ENCODE measurements at regions not wholly inside any gene's neighbourhood (a gene's known extent, or its start where the extent isn't known, plus 50 kb on each side); places are given as distances from the start of the nearest gene placed in this dataset.

DNA sequence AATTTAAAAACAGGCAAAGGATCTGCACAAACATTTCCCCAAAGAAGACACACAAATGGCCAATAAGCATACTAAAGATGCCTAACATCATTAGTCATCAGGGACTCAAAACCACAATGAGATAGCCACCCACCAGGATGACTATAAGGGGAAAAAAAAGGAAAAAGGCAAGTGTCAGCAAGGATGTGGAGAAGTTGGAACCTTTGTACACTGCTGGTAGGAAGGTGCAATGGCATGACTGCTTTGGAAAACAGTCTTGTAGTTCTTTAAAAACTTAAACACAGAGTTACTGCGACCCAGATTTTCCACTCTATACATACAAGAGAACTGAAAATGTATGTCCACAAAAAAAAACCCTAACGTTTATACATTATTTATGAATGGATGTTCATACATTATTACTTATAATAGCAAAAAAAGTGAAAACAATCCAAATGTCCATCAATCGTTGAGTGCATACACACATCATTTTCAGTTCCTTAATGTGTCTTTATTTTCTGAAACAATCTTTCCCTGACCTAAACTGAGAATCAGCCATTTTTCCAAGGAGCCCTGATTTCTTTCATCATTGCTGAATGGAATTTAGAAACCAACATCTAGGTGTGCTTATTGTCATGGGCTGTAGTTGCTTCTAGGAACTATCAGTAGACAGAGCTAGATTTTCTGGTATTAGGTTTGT, 64.7 kb upstream of the TLK1 start:
- no peak for DNase-seq (ENCODE audit: low read depth, low spot score)

GRCh38 chr2:171217330-171217729, 56.6 kb upstream of the TLK1 start:
- no peak for DNase-seq (ENCODE audit: low read depth, low spot score)

GRCh38 chr2:171216631-171217030, 55.9 kb upstream of the TLK1 start:
- DNase-seq (ENCODE audit: low read depth, low spot score): no peak

DNA sequence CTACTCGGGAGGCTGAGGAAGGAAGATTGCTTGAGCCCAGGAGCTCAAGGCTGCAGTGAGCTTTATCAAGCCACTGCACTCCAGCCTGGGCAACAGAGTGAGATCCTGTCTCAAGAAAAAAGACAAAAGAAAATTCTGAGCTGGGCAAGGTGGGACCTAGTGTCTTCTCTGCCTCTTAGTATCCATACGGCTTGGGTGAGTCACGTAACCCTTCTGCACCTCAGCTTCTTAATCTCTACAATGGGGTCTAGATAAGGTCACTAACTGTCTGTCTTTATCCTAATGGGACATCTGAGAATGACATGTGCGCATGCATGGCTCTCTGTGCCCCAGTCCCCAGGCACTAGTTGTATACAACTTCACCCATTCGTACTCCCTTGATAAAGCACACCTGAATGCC, 53.4 kb upstream of the TLK1 start:
- no peak for DNase-seq (ENCODE audit: low read depth, low spot score)

DNA sequence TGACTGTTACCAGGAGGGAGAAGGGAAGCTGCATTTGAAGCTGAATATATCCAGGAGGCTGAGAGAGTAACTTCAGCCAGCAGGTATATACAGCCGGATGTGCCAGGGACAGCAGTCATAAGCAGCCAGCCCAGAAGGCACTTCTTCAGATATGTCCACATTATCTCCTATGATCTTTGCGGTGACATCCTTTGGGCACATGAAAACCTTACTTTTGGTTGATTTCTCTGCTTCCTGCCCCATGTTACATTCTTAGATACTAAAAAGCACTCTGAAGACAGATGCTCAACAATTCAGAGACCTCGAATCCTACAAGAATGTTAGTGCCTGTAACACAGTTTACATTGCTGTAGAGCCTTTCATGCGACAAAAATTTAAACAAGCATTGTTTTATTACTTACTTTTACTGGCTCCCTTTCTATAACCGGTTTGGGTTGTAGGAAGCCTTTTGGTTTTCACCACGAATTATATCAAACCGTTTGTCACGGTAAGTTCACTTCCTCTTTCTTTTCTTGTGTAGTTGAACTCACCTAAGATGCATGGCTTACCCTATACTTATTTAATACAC, 50.3 kb upstream of the TLK1 start:
- DNase-seq (ENCODE audit: low read depth, low spot score): no peak

Data from activated CD4-positive, CD25-positive, alpha-beta regulatory T cell treated with anti-CD3 and anti-CD28 coated beads, Interleukin-2, amount 50 U/mL, for 16 hours (primary cell).